Esophagus muscularis mucosa (tissue), 4 donors: ENCODE measurements at regions not wholly inside any gene's neighbourhood (a gene's known extent, or its start where the extent isn't known, plus 50 kb on each side); places are given as distances from the start of the nearest gene placed in this dataset.

Source experiments
- CTCF ChIP-seq, 3 experiments: fragments of 200-600 bp in 2 of 3; fragments of 450-650 bp in 1 of 3; sonication (generic) in 2 of 3; IDR thresholded peaks; one replicate each; pipeline ENCODE4 v1.5.1; 2017 to 2019; ENCODE audit warnings: antibody characterized with exemption in 3 of 3, mild to moderate bottlenecking in 2 of 3, moderate library complexity in 1 of 3
- EP300 ChIP-seq: sonication (generic); formaldehyde crosslinking; IDR thresholded peaks from one replicate; pipeline ENCODE4 v1.6.1; 2017; ENCODE audit warnings: antibody characterized with exemption
- POLR2A ChIP-seq: fragments of 450-650 bp; IDR thresholded peaks from one replicate; pipeline ENCODE4 v1.6.1; 2017; ENCODE audit warnings: antibody characterized with exemption, moderate library complexity, mild to moderate bottlenecking, low read depth

DNA sequence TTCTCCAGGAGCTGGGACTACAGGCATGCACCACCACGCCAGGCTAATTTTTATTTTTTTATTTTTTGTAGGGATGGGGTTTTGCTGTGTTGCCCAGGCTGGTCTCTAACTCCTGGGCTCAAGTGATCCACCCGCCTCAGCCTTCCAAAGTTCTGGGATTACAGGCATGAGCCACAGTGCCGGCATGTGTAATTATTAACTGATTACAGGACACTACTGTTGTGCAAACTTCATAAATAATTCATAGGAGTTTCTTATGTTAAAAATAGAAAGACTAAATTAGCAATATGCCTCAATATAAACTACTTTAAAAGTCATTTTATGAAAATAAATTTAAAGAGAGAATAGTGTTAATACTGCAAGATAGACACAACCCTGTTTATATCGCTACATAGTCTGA, 221.9 kb downstream of the SNCA start:
- TF ChIP-seq CTCF (IDR thresholded peaks at IDR 0.05) (no peak), EP300 (no peak), POLR2A (no peak)
